GM19463 (cell line): ENCODE measurements at regions not wholly inside any gene's neighbourhood (a gene's known extent, or its start where the extent isn't known, plus 50 kb on each side); places are given as distances from the start of the nearest gene placed in this dataset.

Source experiments
- ATAC-seq: cut with Tn5 transposase; IDR thresholded peaks from one replicate; pipeline ENCODE4 v1.9.1; 2021; ENCODE audit warnings: mild to moderate bottlenecking, moderate library complexity; ENCODE audit not compliant: unreplicated experiment

DNA sequence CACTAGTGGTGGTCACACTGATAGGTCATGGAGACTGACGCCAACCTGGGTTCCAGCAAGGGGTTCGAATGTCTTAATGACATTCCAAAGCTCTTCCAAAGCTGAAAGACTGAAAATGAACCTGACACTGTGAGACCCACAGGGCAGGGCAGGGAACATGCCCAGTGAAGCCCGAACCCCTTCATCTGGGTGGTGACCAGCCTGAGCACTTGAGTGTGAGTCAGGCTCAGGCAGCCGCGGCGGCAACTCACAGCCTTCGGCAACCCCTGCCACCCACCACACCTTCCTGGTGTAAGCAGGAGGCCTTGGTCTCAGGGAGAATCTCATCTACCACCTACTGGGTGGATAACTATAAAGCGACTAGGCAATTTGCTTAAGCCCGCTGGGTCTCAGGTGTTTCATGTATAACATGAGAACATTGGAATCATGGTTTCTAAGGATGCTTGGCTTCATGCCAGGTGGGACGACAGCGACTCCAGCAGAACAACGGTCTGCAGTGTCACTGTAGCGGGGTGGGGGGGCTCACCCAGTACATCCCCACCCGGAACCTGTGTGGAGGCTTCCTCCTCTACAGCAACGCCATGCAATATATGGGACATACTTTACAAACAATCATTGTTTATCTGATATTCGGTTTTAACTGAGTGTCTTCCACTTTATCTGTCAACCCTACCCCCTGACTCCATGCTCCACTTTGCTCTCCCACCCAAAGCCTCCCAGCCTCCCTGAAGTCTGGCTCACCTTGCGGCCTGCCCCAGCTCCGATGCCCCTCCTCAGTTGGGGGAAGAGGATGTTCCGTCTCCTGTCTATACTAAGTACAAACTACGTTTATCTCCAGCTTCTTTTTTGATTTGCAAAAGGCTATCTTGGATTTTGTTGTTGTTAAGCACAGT is 125.0 kb upstream of the MEF2A start:
- no peak for ATAC-seq

DNA sequence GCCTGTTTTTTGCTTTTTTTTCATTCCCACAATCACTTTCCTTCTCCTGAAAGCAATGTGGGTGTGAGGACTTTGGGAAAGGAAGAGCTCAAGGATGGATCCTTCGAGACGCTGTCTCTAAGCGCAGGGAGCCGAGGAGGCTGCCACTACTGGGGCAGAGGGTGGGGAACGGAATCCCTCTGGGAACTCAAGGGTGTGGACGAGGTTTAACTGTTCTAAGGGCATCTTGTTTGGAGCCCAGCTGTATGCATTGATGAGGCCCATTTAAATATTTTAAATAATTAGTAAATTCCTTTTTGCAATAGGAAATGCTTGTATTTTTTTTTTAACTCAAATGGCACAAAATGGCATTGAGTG is 124.4 kb upstream of the MEF2A start:
- ATAC-seq: no peak

DNA sequence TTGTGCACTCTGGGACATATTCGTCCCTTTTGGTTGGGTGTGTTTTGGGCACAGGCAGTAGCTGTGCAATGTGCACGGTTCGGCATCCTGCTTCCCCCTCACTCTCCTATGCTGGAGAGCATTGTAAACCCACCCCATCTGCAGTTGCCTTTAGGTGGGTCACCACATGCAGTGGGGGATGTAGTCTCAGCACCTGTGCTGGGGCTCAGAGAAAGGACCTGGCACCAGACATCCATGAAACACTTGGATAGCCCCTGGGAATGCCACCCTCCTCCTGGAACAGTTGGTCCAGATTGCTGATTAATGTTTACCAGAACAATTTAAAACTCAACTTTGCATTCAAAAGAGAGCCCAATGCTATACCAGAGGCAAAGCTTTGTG is 123.9 kb upstream of the MEF2A start:
- ATAC-seq: no peak

DNA sequence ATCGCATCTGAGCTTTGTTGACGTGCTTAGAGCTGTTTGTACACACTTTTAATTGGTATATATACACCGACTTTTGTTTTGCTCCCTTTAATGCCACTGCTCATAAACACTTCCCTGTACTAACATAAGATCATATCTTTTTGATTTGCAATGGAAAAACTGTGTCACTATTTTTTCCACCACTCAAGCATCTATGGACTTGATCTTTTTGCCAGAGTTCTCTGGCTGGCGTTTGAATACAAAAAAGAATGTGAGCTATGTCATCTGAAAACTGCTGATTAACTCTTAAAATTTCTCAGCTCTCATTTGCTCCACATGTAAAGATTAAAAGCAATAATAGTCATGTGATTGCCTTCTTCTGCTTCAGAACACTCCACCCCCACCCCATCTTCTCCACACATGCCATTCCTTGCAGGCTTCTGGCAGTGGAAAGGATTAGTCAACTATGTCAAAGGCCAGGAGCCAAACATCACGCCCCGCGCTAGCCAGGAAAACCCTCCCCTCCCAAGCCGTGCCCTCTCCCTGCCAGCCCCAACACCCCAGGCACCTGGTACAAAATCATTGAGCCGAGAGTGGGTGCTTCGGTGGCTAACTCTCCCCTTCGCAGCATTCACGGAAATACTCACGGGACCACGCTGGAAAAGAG is 123.4 kb upstream of the MEF2A start:
- ATAC-seq: no peak

DNA sequence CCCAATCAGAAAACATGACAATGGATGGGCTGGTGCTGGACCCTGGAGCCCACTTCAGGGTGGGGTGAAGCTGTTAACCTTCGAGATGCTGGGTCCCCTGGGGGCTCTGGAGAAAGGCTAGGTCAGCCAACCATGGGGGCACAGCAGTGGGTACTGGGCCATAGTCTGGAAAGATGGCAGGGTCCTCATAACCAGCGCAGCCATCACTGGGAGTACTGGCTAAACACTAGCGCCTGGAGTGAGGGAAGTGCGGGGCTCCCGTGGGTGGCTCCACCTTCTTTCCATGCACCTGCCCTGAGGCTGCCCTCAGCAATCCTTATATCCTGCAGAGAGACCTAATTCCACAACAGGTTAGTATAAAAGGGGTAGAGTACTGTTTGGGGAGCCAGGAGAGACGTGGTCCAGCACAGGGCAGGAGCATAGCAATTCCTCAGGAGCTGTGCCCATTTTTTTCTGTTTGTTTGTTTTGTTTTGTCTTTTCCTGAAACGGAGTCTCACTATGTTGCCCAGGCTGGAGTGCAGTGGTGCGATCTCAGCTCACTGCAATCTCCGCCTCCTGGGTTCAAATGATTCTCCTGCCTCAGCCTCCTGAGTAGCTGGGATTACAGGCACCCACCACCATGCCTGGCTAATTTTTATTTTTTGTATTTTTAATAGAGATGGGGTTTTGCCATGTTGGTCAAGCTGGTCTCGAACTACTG is 122.6 kb upstream of the MEF2A start:
- ATAC-seq: no peak

DNA sequence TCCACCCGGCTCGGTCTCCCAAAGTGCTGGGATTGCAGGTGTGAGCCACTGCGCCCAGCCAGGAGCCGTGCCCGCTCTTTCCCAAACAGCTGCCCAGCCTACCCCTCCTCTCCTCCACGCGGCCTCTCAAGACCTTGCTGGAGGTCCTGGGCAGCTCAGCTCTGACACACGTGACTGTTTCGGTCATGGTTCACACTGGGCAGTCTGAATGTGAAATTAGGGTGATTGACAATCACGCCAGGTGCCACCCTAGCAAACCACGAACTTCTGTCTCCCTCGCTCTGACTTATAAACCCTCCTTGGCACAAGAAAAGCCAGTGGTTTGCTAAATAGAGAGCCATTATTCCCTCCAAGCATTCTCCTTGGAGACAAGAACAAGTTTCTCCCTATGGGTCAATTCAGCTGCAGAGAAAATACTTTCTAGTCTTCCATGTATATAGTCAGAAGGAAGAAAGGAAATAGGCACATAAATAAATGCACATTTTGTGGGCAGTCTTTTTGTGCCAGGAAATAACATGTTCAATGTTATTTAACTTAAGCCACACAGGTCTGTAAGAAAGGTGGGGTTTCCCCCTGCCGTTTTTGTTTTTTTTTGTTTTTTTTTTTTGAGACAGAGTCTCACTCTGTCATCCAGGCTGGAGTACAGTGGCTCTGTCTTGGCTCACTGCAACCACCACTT is 121.9 kb upstream of the MEF2A start:
- no peak for ATAC-seq

DNA sequence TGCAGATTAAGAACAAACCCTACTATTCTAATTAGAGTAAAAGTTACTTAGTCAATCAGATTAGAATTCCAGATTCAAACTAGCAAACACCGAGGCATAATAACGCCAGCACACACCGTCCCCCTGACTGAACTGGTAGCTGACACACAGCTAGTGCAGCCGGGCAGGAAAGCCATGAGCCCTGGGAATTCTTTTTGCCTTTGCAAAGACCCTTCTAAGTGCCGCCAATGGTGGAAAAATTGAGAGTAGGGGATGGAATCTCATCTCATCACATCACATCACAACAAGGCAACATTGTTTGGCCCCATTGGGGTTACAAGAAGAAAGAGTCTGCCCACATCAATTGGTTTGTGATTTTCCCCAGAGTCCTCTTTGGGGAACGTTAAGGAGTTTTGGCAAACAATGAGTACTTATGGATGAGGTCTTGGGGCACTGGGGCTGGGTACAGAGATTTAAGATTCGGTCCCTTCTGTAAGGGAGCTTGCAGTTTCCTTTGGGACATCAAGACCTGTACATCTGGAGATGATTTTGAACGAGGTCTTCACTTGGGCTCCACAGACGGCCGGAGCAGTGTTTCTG is 120.4 kb upstream of the MEF2A start:
- no peak for ATAC-seq

DNA sequence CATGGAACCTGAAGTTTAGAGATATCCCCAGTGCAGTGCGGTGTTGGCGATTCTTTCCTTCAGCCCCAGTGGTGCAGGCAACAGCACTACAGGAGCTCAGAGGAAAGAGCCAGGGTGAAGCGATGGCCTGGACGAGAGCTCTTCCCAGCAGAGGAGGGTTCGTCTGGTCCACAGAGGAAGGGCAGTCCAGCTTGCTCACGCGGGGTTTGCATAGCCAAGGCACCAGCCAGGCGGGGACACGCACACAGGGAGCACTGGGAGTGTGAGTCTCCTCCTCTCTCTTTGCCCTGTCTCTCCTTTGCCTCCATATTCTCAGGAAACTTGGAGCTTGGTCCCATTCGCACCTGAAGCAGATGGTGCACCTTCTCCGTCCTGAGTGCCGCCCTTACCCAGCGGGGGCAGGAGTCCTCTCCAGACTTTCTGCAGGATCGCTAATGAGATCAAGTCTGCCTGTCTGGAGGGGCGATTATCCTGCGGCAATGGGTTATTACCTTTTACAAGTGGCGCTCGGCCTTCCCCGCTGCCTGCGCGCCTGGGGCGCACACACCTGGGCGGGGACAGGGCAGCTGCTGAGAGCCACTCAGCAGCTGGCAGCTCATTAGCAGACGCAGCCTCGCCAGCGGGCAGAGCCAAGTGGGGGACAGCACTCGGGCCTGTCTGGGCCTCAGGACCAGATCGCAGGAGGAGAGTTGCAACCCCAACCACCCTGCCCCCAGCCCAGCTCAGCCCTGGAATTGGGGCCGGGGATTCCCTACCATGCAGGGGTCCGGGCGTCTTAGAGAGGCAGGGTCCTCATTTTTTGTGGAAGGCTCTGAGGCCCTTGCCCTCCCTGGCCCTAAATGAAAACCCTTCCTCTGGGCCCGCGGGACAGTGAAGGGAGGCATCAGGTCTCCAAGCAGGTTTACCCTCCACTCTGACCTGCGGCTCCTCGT is 119.0 kb upstream of the MEF2A start:
- ATAC-seq: no peak

DNA sequence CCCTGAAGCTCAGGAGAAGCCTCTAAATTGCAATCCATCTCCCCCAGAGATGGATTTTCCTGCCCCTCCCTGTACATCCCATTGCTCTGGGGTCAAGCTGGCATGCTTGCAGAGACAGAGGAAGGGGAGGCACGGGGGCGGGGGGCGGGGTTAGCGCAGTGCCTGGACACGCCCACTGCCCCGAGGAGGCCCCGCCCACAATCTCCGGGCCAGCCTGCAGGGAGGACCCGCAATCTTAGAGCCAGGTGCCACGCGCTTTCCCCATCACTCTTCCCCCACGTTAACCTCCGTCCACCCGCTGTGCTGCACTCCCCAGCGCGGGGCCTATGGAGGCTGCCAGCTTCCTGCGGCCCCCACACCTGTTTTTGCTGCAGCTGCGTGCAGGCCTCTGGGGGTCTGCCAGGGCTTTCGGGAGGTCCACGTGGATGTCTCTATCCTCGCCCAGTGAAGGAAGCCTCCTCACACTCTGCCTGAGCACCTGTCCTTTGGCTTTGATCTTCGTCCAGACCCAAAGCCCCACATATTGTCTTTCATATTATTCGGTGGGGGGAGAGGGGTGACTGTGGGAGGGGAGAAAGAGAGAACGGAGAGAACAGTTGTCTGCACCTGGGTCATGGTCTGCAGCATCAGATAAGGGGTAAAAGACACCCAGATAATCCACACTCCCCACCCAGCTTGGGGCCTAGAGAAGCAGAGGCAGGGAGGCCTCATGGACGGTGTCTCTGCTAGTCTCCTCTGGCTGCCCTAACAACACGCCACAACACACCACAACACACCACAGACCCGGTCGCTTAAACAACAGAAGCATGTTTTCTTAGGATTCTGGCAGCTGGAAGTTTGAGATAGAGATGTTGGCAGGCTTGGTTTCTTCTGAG is 118.0 kb upstream of the MEF2A start:
- ATAC-seq: no peak

DNA sequence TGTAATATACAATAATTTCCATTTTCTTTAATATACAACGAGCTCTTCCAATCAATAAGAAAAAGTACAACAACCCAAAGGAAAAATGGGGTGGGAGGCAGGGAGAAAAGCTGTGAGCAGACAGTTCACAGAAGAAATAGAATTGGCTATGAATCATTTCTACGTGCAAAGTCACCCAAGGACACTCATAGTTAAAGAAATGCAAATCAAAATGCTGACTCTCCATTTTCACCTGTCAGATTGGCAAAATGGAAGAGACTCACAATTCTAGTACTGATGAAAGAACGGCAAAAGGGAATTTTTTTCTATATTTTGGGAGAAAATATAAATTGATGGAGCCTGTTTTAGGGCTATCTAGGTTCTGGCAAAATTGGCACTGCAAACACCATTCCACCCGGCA is 116.3 kb upstream of the MEF2A start:
- no peak for ATAC-seq

DNA sequence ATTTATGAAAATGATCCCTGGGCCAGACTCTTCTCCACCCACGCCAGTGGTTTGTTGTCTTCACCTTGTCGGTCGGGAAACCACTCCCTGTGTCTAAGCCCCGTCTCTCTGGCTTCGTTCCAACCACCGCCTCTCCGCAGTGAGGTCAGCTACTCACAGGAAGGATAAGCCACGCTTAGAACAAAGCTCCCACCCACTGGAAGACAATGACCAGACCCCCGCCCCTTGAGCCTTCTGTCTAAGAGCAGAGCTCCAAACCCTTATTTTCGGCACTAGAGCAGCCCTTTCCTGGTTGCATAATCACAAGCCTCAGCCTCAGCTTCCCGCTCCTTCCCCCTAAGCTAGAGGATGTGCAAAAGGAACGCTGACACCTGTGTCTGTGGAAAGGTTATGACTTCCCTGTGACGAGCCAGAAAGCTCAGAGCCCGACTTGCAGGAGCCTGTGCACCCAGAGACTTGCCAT is 114.9 kb upstream of the MEF2A start:
- peak; percentile 64 for ATAC-seq

DNA sequence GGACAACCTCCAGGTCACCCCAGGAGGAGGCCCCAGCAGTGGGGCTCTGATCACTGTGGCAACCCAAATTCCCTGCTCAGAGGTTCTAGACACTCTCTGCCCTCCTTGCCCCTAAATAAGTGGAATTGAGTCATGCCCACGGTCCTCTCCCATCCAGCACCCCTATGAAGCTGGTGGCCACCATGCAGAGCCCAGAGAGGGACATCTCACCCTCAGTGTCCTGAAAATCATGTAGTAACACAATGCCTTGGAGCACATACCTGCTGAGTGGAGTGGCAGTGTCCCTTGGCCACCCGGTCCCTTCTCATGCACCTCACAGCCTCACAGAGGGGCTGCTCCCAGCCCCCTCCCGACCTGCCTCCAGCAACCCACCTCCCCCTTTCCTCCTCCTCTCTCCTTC is 114.3 kb upstream of the MEF2A start:
- ATAC-seq: no peak

DNA sequence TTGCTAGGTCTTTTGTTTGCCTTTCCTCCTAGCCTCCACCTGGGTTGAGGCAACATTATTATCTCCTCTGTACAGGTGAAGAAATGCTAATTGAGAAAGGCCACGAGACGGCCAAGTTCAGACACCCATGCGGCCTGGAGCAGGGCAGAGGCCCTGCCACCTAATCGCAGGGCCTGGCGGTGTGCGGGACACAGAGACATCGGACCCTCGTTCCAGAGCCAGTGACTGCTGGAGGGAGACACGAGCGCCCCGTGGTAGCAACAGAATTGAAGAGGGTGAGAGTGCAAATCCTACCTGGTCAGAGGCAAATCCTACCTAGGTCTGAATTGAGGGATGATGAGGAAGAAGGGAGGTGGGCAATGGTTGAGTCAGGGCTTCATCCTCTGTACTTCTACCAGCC is 113.8 kb upstream of the MEF2A start:
- no peak for ATAC-seq

DNA sequence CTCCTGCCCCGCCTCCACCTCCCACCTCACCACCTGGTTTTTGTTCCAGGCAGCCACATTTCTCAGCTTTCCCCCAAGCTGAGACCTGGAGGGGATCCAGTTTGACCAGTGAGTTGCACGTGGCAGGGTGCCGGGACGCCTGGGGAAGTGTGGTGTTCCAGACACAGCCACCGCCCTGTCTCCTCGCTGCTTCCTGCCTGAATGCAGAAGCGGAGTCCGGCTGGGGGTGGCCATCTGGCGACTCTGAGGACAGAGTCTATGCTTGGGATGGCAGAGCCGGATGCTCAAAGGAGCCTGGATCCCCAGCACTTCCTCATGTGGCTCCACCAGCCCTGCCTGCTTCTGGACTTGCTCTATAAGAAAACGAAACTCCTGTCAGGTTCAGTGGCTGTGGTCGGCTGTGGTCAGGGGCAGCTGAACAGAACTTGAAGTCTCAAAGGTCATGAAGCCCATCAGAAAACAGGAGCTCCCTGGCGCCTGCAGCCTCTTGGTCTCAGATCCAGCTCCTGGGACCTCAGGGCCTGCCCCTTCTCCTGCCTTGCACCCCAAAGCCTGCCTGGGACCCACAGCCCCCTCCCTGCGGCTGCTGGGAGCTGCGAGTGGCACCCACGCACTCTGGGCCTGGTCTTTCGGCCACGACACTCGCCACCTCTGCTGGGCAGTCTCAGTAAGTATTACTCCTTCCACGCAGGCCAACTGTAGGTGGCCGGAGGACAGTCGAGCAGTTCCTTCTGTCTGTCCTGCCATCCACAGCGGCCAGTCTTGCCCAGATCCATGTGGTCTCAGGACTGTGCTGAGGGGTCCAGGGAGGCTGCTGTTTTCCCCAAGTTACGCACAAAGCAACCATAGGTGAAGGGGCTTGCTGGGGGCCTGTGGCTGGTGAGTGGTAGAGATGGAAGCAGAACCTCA is 112.8 kb upstream of the MEF2A start:
- peak; percentile 71 for ATAC-seq

DNA sequence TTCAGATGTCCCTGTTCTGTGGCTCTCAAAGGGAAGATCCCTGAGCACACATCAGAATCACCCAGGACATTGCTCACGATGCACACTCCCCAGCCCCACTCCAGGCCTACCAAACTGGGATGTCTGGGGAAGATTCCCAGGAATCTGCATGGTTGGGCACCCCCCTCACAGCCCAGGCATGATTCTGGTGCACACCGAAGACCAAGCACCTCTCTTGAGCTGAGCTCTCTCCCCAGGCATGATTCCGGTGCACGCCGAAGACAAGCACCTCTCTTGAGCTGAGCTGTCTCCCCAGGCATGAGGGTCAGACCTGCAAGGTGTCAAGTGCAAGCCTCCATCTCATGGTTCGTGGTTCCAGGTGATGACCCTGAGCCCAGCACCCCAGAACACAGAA is 112.2 kb upstream of the MEF2A start:
- no peak for ATAC-seq

DNA sequence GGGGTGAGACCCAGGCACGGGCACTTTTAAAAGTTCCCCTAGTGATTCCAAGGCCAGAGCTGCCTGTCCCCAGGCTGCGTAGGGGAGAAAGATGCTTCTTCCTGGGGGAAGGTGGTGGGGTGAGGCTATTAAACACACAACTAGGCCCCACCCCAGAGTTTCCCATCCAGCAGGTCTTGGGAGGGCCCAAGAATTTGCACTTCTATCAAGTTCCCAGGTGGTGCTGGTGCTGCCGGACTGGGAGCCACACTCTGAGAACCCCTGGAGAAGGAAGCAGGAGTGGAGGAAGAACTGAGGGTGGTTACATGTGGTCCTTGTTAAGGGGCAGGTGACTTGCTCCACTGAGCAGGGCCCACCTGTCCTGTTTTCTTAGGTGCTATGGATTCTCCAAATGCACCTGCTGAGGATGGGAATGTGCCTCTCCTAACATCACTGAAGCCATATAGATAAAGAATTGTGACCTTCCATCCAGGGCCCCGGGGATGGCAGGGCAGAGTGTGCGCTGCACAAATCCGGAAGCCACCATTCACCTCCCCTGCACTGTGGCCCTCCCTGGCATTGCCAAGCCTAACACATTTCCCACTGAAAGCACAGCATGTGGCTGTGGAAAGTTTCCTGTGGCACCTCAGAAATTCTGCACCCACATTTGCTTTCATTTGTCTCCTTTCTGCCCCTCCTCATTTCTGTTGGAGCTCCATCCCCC is 111.5 kb upstream of the MEF2A start:
- ATAC-seq: no peak
